GM18907 (cell line): ENCODE measurements at regions not wholly inside any gene's neighbourhood (a gene's known extent, or its start where the extent isn't known, plus 50 kb on each side); places are given as distances from the start of the nearest gene placed in this dataset.

Source experiments
- ATAC-seq: cut with Tn5 transposase; IDR thresholded peaks from one replicate; pipeline ENCODE4 v1.9.1; 2021; ENCODE audit warnings: mild to moderate bottlenecking, moderate library complexity; ENCODE audit not compliant: unreplicated experiment

- no peak for ATAC-seq
These were observed 190.6 kb upstream of the GRIK2 start for GRCh38 chr6:101202867-101203374.

- no peak for ATAC-seq
These were observed 189.8 kb upstream of the GRIK2 start for GRCh38 chr6:101203664-101204063.

GRCh38 chr6:101208152-101208551 lies 185.4 kb upstream of the GRIK2 start:
- ATAC-seq, result no peak

- ATAC-seq, result no peak
These were observed 180.9 kb upstream of the GRIK2 start for GRCh38 chr6:101212640-101213039.

GRCh38 chr6:101222007-101222406 lies 171.5 kb upstream of the GRIK2 start:
- no peak for ATAC-seq

- no peak for ATAC-seq
These were observed 168.8 kb upstream of the GRIK2 start for GRCh38 chr6:101224751-101225150.

- no peak for ATAC-seq
These were observed 166.8 kb upstream of the GRIK2 start for GRCh38 chr6:101226677-101227135.

GRCh38 chr6:101230866-101231265 lies 162.6 kb upstream of the GRIK2 start:
- ATAC-seq, result no peak

GRCh38 chr6:101231606-101232235 lies 161.8 kb upstream of the GRIK2 start:
- no peak for ATAC-seq

GRCh38 chr6:101232961-101233360 lies 160.5 kb upstream of the GRIK2 start:
- no peak for ATAC-seq

- no peak for ATAC-seq
These were observed 156.8 kb upstream of the GRIK2 start for GRCh38 chr6:101236709-101237108.

GRCh38 chr6:101241442-101241841 lies 152.1 kb upstream of the GRIK2 start:
- no peak for ATAC-seq

GRCh38 chr6:101249470-101249869 lies 144.0 kb upstream of the GRIK2 start:
- ATAC-seq, result no peak

GRCh38 chr6:101257163-101257562 lies 136.3 kb upstream of the GRIK2 start:
- no peak for ATAC-seq

- no peak for ATAC-seq
These were observed 134.0 kb upstream of the GRIK2 start for GRCh38 chr6:101259505-101259904.

GRCh38 chr6:101263596-101263995 lies 129.9 kb upstream of the GRIK2 start:
- no peak for ATAC-seq

- no peak for ATAC-seq
These were observed 127.4 kb upstream of the GRIK2 start for GRCh38 chr6:101266063-101266462.

- ATAC-seq, result no peak
These were observed 125.0 kb upstream of the GRIK2 start for GRCh38 chr6:101268541-101268940.

GRCh38 chr6:101275251-101275650 lies 118.3 kb upstream of the GRIK2 start:
- ATAC-seq, result no peak

- no peak for ATAC-seq
These were observed 117.4 kb upstream of the GRIK2 start for GRCh38 chr6:101276066-101276465.

- no peak for ATAC-seq
These were observed 114.1 kb upstream of the GRIK2 start for GRCh38 chr6:101279410-101279809.

- ATAC-seq, result no peak
These were observed 112.2 kb upstream of the GRIK2 start for GRCh38 chr6:101281266-101281665.

- ATAC-seq, result no peak
These were observed 109.4 kb upstream of the GRIK2 start for GRCh38 chr6:101284131-101284530.
